COLO668 (cell line): ENCODE measurements at regions not wholly inside any gene's neighbourhood (a gene's known extent, or its start where the extent isn't known, plus 50 kb on each side); places are given as distances from the start of the nearest gene placed in this dataset.

Experiments used
- DNase-seq: peaks from one replicate; lab custom pipeline; 2025; ENCODE audit not compliant: unreplicated experiment; lab: John Stamatoyannopoulos, UW

- DNase-seq, result no peak
Observed at GRCh38 chrX:39915081-39915480, 182.7 kb downstream of the BCOR start.

- no peak for DNase-seq
Observed at GRCh38 chrX:39915596-39915995, 182.2 kb downstream of the BCOR start.

- no peak for DNase-seq
Observed at GRCh38 chrX:39921838-39922237, 175.9 kb downstream of the BCOR start.

GRCh38 chrX:39922488-39922887, 175.3 kb downstream of the BCOR start:
- DNase-seq, result no peak

GRCh38 chrX:39922926-39923325, 174.8 kb downstream of the BCOR start:
- DNase-seq, result no peak

- DNase-seq, result no peak
Observed at GRCh38 chrX:39927380-39927779, 170.4 kb downstream of the BCOR start.

GRCh38 chrX:39928704-39929378, 168.9 kb downstream of the BCOR start:
- DNase-seq, result no peak

- DNase-seq, result no peak
Observed at GRCh38 chrX:39929379-39930025, 168.3 kb downstream of the BCOR start.

GRCh38 chrX:39930786-39931528, 166.8 kb downstream of the BCOR start:
- no peak for DNase-seq

GRCh38 chrX:39931529-39932282, 166.1 kb downstream of the BCOR start:
- no peak for DNase-seq

GRCh38 chrX:39935411-39936064, 162.2 kb downstream of the BCOR start:
- DNase-seq, result no peak

- no peak for DNase-seq
Observed at GRCh38 chrX:39936886-39937770, 160.6 kb downstream of the BCOR start.

- DNase-seq, result no peak
Observed at GRCh38 chrX:39938466-39938865, 159.3 kb downstream of the BCOR start.

- no peak for DNase-seq
Observed at GRCh38 chrX:39939678-39940077, 158.1 kb downstream of the BCOR start.

- no peak for DNase-seq
Observed at GRCh38 chrX:39941332-39941920, 156.3 kb downstream of the BCOR start.

- no peak for DNase-seq
Observed at GRCh38 chrX:39944416-39944815, 153.3 kb downstream of the BCOR start.

- no peak for DNase-seq
Observed at GRCh38 chrX:39945709-39946108, 152.0 kb downstream of the BCOR start.

- no peak for DNase-seq
Observed at GRCh38 chrX:39946822-39947221, 150.9 kb downstream of the BCOR start.

GRCh38 chrX:39948582-39948981, 149.2 kb downstream of the BCOR start:
- peak; percentile 10 for DNase-seq
